ENCODE measurements at regions not wholly inside any gene's neighbourhood (a gene's known extent, or its start where the extent isn't known, plus 50 kb on each side); places are given as distances from the start of the nearest gene placed in this dataset.

DNA sequence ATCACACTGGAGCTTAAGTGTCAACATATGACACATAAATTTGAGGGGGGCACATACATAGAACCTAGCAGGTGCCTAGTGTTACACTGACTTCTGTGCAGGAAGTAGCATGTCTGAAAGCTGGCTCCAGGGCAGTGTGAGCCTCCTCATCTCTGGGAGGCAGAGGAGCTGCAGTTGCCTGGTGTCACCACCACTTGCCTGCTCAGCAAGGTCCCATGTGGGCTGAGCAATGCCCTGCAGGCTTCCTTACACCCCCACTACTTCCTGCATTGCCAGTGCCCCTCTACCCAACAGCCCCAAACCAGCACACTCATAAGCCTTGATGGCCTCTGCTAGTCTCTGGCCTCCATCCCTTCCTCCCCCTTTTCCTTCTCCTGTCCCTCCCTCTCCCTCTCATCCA, 165.8 kb downstream of the BUD13 start:
- peaks cover 13% of the 10 kb centered on the region for H3K27me3 Mint-ChIP-seq (ENCODE audit: unreplicated experiment)
- H3K27ac Mint-ChIP-seq (ENCODE audit: unreplicated experiment) = no peak overlapping the region
- TF ChIP-seq, protein P1, sequence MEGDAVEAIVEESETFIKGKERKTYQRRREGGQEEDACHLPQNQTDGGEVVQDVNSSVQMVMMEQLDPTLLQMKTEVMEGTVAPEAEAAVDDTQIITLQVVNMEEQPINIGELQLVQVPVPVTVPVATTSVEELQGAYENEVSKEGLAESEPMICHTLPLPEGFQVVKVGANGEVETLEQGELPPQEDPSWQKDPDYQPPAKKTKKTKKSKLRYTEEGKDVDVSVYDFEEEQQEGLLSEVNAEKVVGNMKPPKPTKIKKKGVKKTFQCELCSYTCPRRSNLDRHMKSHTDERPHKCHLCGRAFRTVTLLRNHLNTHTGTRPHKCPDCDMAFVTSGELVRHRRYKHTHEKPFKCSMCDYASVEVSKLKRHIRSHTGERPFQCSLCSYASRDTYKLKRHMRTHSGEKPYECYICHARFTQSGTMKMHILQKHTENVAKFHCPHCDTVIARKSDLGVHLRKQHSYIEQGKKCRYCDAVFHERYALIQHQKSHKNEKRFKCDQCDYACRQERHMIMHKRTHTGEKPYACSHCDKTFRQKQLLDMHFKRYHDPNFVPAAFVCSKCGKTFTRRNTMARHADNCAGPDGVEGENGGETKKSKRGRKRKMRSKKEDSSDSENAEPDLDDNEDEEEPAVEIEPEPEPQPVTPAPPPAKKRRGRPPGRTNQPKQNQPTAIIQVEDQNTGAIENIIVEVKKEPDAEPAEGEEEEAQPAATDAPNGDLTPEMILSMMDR (IDR thresholded peaks at IDR 0.05; ENCODE audit: unreplicated experiment) = no peak
- no peak for DNase-seq (ENCODE audit: low spot score)
- no peaks in the 10 kb centered on the region for H3K36me3 Mint-ChIP-seq (ENCODE audit: low read depth, unreplicated experiment)
- H3K4me3 Mint-ChIP-seq (ENCODE audit: unreplicated experiment) = no peak overlapping the region
- H3K9me3 Mint-ChIP-seq (ENCODE audit: unreplicated experiment) = no peaks in the 10 kb centered on the region
- H3K4me1 Mint-ChIP-seq (ENCODE audit: unreplicated experiment) = no peaks in the 10 kb centered on the region

DNA sequence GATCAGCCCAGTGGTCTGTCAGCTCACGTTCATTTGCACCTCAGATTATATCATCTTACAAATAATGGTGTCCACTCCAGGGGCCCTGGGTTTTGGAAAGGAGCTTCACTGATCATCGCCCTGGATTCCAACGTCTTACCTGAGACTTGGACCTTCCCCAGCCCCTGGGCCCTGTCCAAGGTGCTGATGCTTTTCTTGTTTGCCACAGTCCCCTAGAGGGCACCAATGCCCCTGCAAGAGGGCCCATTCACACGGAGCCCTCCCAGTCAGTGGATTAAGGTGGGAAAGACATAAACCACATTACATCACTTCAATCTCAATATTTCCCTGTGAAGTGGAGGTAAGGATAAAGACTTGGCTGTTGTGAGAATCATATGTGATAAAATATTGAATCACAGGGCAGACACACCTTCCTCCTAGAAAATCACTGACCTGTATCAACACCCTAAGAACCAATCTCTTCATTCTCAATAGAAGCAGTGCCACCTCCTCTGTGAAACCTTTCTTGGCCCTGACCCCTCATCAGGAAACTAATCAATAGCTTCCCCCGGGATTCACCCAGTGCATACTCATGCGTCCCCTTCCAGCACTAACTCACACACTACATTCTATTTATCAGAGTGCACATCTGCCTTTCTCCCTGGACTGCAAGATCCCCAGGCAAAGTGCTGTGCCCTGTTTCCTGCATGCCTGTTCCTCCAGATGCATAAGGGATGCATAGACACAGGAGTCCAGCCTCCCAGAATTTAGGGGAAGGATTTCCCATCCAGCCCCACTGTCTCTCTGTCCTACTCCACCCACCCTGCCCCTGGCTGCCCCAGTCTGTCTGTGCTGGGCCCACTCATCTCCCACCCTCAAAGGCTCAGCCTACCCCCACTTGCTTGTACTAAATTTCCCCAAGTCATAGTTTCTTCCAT, 167.0 kb downstream of the BUD13 start:
- Mint-ChIP-seq H3K4me3 (ENCODE audit: unreplicated experiment) (no peak overlapping the region), H3K9me3 (ENCODE audit: unreplicated experiment) (no peaks in the 10 kb centered on the region), H3K4me1 (ENCODE audit: unreplicated experiment) (peaks cover 4% of the 10 kb centered on the region), H3K27ac (ENCODE audit: unreplicated experiment) (no peak overlapping the region), H3K27me3 (ENCODE audit: unreplicated experiment) (peaks cover 13% of the 10 kb centered on the region), H3K36me3 (ENCODE audit: low read depth, unreplicated experiment) (no peaks in the 10 kb centered on the region)
- TF ChIP-seq, protein P1 (IDR thresholded peaks at IDR 0.05; ENCODE audit: unreplicated experiment) = peak; percentile 37
- peak; percentile 88 for DNase-seq (ENCODE audit: low spot score)

DNA sequence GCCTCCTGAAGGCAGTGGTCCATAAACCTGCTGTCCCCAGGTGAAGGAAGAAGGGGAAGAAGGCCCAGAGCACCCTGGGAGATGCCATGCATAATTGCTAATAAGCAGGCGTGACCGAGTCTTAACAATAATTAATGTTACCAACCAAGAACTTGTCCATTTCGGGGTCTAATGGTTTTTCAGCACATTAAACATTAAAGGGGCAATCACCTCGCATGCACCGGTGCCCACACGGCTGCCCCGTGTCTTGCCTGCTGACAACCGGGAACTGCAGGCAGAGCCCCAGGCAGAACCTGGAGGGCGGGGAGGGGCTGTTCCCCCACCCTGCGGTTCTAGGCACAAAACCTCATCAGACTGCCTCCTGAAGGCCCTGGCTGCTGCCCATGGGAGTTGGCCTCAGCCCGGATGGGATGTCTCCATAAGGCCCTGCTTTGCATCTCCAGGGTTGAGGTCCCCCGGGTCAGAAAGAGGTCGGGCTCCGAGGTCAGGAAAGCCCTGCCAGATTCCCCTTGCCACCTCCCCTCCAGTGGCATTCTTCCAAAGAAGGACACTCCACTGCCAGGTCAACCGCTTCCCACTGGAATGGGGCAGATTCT, 169.0 kb downstream of the BUD13 start:
- Mint-ChIP-seq H3K4me1 (ENCODE audit: unreplicated experiment) (peaks cover 4% of the 10 kb centered on the region), H3K27me3 (ENCODE audit: unreplicated experiment) (peaks cover 13% of the 10 kb centered on the region), H3K36me3 (ENCODE audit: low read depth, unreplicated experiment) (no peaks in the 10 kb centered on the region), H3K27ac (ENCODE audit: unreplicated experiment) (no peak overlapping the region), H3K9me3 (ENCODE audit: unreplicated experiment) (no peaks in the 10 kb centered on the region), H3K4me3 (ENCODE audit: unreplicated experiment) (no peak overlapping the region)
- TF ChIP-seq, protein P1 (IDR thresholded peaks at IDR 0.05; ENCODE audit: unreplicated experiment) = no peak
- DNase-seq (ENCODE audit: low spot score) = no peak

DNA sequence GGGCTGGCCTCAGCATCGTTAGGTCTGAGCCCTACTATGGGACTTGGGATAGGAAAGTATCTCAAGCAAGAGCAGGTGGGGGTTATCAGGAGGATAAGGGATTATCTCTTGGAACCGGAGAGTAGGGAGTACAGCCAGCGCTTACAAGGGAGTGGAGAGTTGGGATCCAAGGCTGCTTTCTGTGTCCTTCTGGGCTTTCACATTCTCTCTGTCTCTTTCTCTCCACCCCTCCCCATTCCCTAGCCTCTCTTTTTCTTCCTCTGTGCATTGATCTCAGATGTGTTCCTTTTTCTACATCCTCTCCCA, 170.2 kb downstream of the BUD13 start:
- no peak overlapping the region for H3K4me3 Mint-ChIP-seq (ENCODE audit: unreplicated experiment)
- H3K4me1 Mint-ChIP-seq (ENCODE audit: unreplicated experiment) = peaks cover 4% of the 10 kb centered on the region
- H3K36me3 Mint-ChIP-seq (ENCODE audit: low read depth, unreplicated experiment) = no peaks in the 10 kb centered on the region
- DNase-seq (ENCODE audit: low spot score) = no peak
- TF ChIP-seq, protein P1 (IDR thresholded peaks at IDR 0.05; ENCODE audit: unreplicated experiment) = no peak
- H3K27ac Mint-ChIP-seq (ENCODE audit: unreplicated experiment) = no peak overlapping the region
- no peaks in the 10 kb centered on the region for H3K9me3 Mint-ChIP-seq (ENCODE audit: unreplicated experiment)
- peaks cover 16% of the 10 kb centered on the region for H3K27me3 Mint-ChIP-seq (ENCODE audit: unreplicated experiment)

All from endothelial cell (in vitro differentiated cells).